IgD-negative memory B cell (primary cell): ENCODE measurements at regions not wholly inside any gene's neighbourhood (a gene's known extent, or its start where the extent isn't known, plus 50 kb on each side); places are given as distances from the start of the nearest gene placed in this dataset.
"Not testable (repeated sequence)": the region's sequence is repeated elsewhere in the genome, so short reads cannot be mapped to it uniquely, and the experiment has no call there.

Experiments used
- H3K27ac Mint-ChIP-seq, 3 donors: one replicate each; pipeline ENCODE4 v1.8.0; 2020 to 2022; ENCODE audit warnings: mild to moderate bottlenecking in 3 of 3, mixed read lengths in 3 of 3, moderate library complexity in 1 of 3
- H3K27me3 Mint-ChIP-seq: one replicate; pipeline ENCODE4 v1.8.0; 2021; ENCODE audit warnings: mixed read lengths
- H3K36me3 Mint-ChIP-seq: one replicate; pipeline ENCODE4 v1.8.0; 2020; ENCODE audit warnings: mild to moderate bottlenecking, mixed read lengths
- H3K4me1 Mint-ChIP-seq, 3 donors: one replicate each; pipeline ENCODE4 v1.8.0; 2020 to 2022; ENCODE audit warnings: mixed read lengths in 3 of 3, mild to moderate bottlenecking in 1 of 3
- H3K4me3 Mint-ChIP-seq, 4 donors: one replicate each; pipeline ENCODE4 v1.8.0; 2020 to 2022; ENCODE audit warnings: mild to moderate bottlenecking in 4 of 4, mixed read lengths in 4 of 4, moderate library complexity in 3 of 4
- H3K9me3 Mint-ChIP-seq, 3 donors: one replicate each; pipeline ENCODE4 v1.8.0; 2020 to 2021; ENCODE audit warnings: mixed read lengths in 3 of 3, mild to moderate bottlenecking in 1 of 3

DNA sequence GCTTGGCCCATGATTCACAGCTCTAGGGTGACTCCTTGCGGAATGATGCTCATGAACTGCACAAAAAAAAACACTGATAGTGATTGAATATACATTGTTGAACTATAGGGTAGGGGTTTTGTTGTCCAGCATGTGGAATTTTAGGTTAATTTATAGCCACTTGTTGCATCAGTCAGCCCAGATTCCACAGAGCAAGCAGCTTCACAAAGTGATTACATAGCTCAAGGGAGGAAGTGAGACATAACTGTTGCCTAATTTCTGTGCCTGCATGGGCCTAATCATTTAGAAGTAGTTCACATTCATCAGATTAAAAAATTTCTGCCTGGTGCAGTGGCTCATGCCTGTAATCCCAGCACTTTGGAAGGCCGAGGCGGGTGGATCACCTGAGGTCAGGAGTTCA, 142.2 kb upstream of the ZNF722 start:
- not testable (repeated sequence) for H3K36me3 Mint-ChIP-seq, H3K4me3 Mint-ChIP-seq, H3K27ac Mint-ChIP-seq, H3K27me3 Mint-ChIP-seq, H3K4me1 Mint-ChIP-seq
- H3K9me3 Mint-ChIP-seq = peaks cover 3 to 26% (median 12%) of the 10 kb centered on the region in 3 donors

DNA sequence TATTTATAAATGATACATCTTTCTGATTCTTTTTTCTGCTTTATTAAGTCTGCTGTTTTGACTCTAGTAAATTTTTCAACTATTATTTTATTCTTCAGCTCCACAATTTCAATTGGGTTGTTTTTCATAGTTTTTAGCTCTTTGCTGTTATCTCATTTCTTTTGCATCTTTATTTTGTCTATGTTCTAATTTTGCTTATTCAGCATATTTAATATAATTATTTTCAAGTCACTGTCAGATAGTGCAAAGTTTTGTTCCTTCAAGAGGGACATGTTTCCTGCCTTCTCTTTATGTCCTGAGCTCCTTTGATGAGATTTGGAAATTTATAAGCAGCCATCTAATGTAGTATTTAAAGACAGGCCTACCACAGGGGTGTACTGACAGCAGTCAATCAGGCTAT, 131.5 kb upstream of the ZNF722 start:
- peaks cover 12 to 34% (median 21%) of the 10 kb centered on the region in 3 donors for H3K9me3 Mint-ChIP-seq
- no peak overlapping the region for H3K27ac Mint-ChIP-seq
- no peak overlapping the region for H3K4me3 Mint-ChIP-seq
- no peaks in the 10 kb centered on the region for H3K27me3 Mint-ChIP-seq
- no peaks in the 10 kb centered on the region for H3K4me1 Mint-ChIP-seq
- peaks cover 5% of the 10 kb centered on the region for H3K36me3 Mint-ChIP-seq

GRCh38 chr7:63874242-63874641, 124.4 kb upstream of the ZNF722 start:
- H3K27me3 Mint-ChIP-seq, H3K4me3 Mint-ChIP-seq, H3K36me3 Mint-ChIP-seq, H3K4me1 Mint-ChIP-seq, H3K27ac Mint-ChIP-seq: not testable (repeated sequence)
- peaks cover 5 to 34% (median 33%) of the 10 kb centered on the region in 3 donors for H3K9me3 Mint-ChIP-seq

GRCh38 chr7:63876707-63877322, 121.8 kb upstream of the ZNF722 start:
- Mint-ChIP-seq H3K36me3 (no peaks in the 10 kb centered on the region), H3K4me3 (no peak overlapping the region), H3K9me3 (peaks cover 5 to 45% (median 34%) of the 10 kb centered on the region in 3 donors), H3K27me3 (no peaks in the 10 kb centered on the region), H3K27ac (no peak overlapping the region), H3K4me1 (no peaks in the 10 kb centered on the region)

DNA sequence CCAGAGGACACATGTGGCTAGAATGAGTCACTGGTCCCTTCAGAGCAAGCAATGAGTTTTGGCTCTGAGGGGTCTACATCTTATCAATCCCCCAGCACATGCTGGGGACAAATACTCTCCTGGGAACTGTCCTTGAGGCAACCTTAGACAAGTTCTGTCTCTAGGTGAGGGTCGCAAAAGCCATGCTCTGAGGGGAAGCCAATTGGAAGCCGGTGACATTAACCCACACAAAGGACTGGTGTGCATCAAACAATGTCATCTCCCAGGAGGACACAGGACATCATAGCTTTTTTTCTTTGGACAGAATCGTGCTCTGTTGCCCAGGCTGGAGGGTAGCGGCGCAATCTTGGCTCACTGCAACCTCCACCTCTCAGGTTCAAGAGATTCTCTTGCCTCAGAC, 111.6 kb upstream of the ZNF722 start:
- no peaks in the 10 kb centered on the region for H3K4me1 Mint-ChIP-seq
- peak overlapping the region in 1 of 3 donors; percentile 31 for H3K27ac Mint-ChIP-seq
- H3K27me3 Mint-ChIP-seq = peaks cover 1% of the 10 kb centered on the region
- H3K9me3 Mint-ChIP-seq = peaks cover 2 to 25% (median 15%) of the 10 kb centered on the region in 3 donors
- H3K4me3 Mint-ChIP-seq = no peak overlapping the region
- H3K36me3 Mint-ChIP-seq = peaks cover 2% of the 10 kb centered on the region

DNA sequence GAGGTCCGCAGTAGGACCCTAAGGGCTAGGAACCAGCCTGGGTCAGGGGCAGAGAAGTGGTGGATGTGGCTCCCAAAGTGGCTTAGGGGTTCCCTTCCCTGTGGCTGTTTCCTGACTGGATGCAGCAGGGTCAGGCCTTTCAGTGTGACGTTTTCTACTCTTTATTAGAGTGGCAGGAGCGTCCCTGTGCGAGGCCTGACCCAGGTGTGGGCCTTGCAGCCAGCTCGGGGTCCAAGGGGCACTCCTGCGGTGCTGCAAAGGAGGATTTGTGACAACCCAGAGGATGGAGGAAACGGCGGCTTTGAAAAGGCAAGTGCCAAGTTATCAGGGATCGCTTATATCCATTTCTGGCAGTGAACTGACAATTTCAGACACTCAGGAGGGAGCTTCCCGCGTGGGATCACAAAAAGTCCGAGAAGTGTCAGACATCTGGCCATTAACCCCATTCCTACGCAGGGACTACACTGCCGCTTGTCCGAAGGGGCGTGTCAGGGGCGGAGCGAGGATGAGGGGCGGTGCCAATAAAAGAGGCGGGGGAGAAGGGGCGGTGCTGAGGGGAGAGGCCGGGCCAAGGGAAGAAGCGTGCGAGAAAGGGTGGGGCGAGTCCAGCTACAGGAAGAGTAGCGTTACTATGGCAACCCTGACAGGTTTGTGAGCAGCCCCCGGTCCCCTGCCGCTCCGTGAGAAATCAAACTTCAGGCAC, 98.8 kb upstream of the ZNF722 start:
- Mint-ChIP-seq H3K27me3 (no peaks in the 10 kb centered on the region), H3K4me3 (peak overlapping the region; percentile 87 to 96 (median 94)), H3K4me1 (peaks cover 0 to 4% (median 2%) of the 10 kb centered on the region in 3 donors), H3K9me3 (peaks cover 2 to 21% (median 12%) of the 10 kb centered on the region in 3 donors), H3K27ac (peak overlapping the region; percentile 33 to 98 (median 77)), H3K36me3 (no peaks in the 10 kb centered on the region)

GRCh38 chr7:63900394-63901203, 98.0 kb upstream of the ZNF722 start:
- Mint-ChIP-seq H3K27ac (peak overlapping the region; percentile 33 to 98 (median 77)), H3K27me3 (no peaks in the 10 kb centered on the region), H3K4me3 (peak overlapping the region; percentile 87 to 96 (median 94)), H3K4me1 (peaks cover 0 to 4% (median 2%) of the 10 kb centered on the region in 3 donors), H3K9me3 (peaks cover 2 to 21% (median 19%) of the 10 kb centered on the region in 3 donors), H3K36me3 (no peaks in the 10 kb centered on the region)

GRCh38 chr7:63901204-63901506, 97.5 kb upstream of the ZNF722 start:
- H3K27ac Mint-ChIP-seq = peak overlapping the region in 1 of 3 donors; percentile 33
- H3K27me3 Mint-ChIP-seq = not testable (repeated sequence)

GRCh38 chr7:63918986-63919385, 79.7 kb upstream of the ZNF722 start:
- no peak overlapping the region for H3K27ac Mint-ChIP-seq
- no peaks in the 10 kb centered on the region for H3K27me3 Mint-ChIP-seq
- no peak overlapping the region for H3K4me3 Mint-ChIP-seq
- peaks cover 4 to 19% (median 5%) of the 10 kb centered on the region in 3 donors for H3K9me3 Mint-ChIP-seq
- H3K4me1 Mint-ChIP-seq = peaks cover 0 to 2% (median 0%) of the 10 kb centered on the region in 3 donors
- peaks cover 2% of the 10 kb centered on the region for H3K36me3 Mint-ChIP-seq

More at GRCh38 chr7:63901204-63901506, 97.5 kb upstream of the ZNF722 start:
- not testable (repeated sequence) for H3K4me1 Mint-ChIP-seq, H3K36me3 Mint-ChIP-seq
- Mint-ChIP-seq H3K9me3 (peaks cover 2 to 21% (median 16%) of the 10 kb centered on the region in 3 donors), H3K4me3 (peak overlapping the region; percentile 75 to 96 (median 94))

- H3K9me3 Mint-ChIP-seq = peaks cover 4 to 17% (median 6%) of the 10 kb centered on the region in 3 donors
- H3K4me1 Mint-ChIP-seq = peaks cover 1 to 6% (median 6%) of the 10 kb centered on the region in 3 donors
- peak overlapping the region; percentile 94 to 98 (median 97) for H3K4me3 Mint-ChIP-seq
- H3K27me3 Mint-ChIP-seq = no peaks in the 10 kb centered on the region
- peak overlapping the region; percentile 90 to 97 (median 95) for H3K27ac Mint-ChIP-seq
- peaks cover 2% of the 10 kb centered on the region for H3K36me3 Mint-ChIP-seq
These were observed 73.4 kb upstream of the ZNF722 start for GRCh38 chr7:63925262-63925625.

DNA sequence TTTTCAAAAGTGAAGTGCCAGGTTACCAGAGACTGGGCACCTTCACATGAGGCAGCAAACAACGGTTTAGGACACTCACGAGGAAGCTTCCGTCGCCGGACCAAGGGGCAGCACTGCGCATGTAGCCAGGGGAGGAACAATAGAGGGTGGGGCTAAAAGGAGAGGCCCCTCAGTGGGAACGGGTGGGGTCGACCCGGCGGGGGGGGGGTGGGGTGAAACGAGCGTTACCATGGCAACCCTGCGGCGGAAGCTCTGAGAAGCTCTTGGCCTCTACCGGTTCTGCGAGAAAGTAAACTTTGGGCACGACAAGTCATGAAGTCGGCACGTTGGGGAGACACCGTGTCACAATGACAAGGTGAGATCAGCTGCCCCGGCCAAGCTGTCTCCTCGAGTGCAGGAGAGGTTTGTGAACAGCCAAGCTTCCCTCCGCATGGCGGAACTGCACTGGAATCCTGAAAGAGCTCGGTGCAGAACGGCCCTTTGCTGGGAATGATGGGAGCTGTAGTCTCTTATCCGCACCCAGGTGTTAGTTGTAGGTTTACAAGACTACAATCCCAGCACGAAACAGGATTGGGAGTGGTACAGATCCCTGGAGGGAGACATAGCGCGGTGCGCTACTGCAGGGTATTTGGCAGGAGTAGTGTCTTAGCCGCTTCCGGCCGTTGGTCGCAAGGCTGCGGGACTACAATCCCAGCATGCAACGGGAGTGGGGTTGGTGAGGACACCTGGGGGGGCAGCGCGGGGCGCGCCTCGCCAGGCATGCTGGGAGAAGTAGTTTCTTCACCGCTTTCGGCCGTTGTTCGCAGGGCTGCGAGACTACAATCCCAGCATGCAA, 72.8 kb upstream of the ZNF722 start:
- H3K9me3 Mint-ChIP-seq = peaks cover 4 to 15% (median 7%) of the 10 kb centered on the region in 3 donors
- H3K4me1 Mint-ChIP-seq = peaks cover 1 to 6% (median 6%) of the 10 kb centered on the region in 3 donors
- H3K27ac Mint-ChIP-seq = peak overlapping the region; percentile 90 to 97 (median 95)
- H3K27me3 Mint-ChIP-seq = no peaks in the 10 kb centered on the region
- peak overlapping the region; percentile 94 to 98 (median 97) for H3K4me3 Mint-ChIP-seq
- peaks cover 2% of the 10 kb centered on the region for H3K36me3 Mint-ChIP-seq

- peaks cover 2% of the 10 kb centered on the region for H3K36me3 Mint-ChIP-seq
- peaks cover 2 to 10% (median 7%) of the 10 kb centered on the region in 3 donors for H3K9me3 Mint-ChIP-seq
- H3K4me1 Mint-ChIP-seq = peaks cover 1 to 6% (median 4%) of the 10 kb centered on the region in 3 donors
- peak overlapping the region in 1 of 3 donors; percentile 95 for H3K27ac Mint-ChIP-seq
- peak overlapping the region in 3 of 4 donors; percentile 94 to 98 (median 98) for H3K4me3 Mint-ChIP-seq
- H3K27me3 Mint-ChIP-seq = no peaks in the 10 kb centered on the region
These were observed 71.4 kb upstream of the ZNF722 start for GRCh38 chr7:63927261-63927660.

DNA sequence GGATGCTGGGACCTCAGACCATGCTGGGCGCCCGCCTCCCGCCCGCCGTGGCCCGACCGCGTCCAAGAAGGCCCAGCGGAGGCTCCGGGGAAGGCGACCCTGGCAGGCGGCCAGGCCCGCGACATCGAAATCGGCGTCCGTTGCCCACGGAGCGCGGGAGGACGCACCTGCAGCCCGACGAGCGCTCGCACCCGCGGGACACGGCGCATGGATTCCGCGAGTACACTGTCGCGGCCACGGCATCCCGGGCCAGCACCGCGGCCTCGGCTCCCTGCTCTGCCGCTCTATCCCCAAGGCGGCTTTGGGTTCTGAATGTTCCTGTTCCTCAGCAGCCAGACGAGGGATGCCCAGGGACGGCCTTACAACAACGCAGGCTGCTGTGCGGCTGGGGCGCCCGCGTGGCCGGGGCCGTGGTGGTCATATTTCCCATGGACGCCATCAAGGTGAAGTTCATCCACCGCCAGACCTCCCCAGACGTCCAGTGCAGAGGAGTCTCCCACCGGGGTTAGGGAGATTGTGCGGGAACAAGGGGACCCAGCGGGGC, 67.5 kb upstream of the ZNF722 start:
- peaks cover 3 to 12% (median 11%) of the 10 kb centered on the region in 3 donors for H3K9me3 Mint-ChIP-seq
- no peak overlapping the region for H3K27ac Mint-ChIP-seq
- H3K4me1 Mint-ChIP-seq = peaks cover 1 to 4% (median 2%) of the 10 kb centered on the region in 3 donors
- no peak overlapping the region for H3K4me3 Mint-ChIP-seq
- H3K27me3 Mint-ChIP-seq = no peaks in the 10 kb centered on the region
- H3K36me3 Mint-ChIP-seq = no peaks in the 10 kb centered on the region

DNA sequence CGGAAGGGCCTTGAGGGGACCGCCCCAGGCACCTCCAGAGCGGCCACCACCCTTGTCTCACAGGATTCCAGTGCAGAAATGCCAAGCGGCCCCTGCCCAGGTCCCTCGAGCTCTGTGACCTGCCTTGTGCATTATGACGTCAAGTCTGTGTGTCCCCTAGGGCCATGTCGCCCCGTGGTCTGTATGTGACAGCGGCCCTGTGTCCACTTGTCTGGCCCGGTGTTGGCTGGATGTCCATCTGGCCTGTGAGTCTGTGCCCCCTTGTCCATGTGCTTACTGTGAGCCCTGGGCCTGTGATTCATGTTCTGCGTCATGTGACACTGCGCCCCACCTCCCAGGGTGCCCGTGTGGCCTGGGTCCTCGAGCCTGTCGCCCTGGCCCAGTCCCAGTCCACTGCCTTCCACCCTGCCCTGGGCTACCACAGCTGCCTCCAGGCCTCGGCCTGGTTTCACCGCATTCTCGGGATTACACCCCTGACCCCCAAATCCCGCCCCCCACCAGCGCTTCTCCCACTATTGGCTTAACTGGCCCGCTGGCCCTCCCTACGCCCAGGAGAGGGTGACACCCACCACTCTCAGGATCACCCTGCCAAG, 66.6 kb upstream of the ZNF722 start:
- Mint-ChIP-seq H3K27me3 (no peaks in the 10 kb centered on the region), H3K36me3 (no peaks in the 10 kb centered on the region), H3K4me3 (no peak overlapping the region), H3K27ac (no peak overlapping the region), H3K4me1 (no peaks in the 10 kb centered on the region), H3K9me3 (peaks cover 4 to 14% (median 11%) of the 10 kb centered on the region in 3 donors)
